ENCODE measurements at regions not wholly inside any gene's neighbourhood (a gene's known extent, or its start where the extent isn't known, plus 50 kb on each side); places are given as distances from the start of the nearest gene placed in this dataset.

DNA sequence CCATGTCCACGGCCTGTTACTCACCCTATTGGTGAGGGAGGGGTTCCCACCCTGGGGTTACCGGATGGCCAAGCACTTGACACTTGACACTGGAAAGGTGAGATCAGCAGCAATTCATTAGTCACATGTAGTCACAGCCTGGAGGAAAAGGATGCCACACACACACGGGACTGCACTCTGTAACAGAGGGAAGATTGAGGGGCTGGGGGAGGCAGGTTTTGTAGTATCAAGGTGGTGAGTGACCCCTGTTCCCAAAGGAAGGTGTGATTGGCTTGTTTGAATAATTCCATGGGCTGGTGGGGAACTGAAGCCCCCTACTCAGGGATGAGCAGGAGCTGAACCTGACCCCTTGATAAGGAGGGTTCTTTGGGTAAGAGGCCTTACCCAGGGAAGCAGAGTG is 96.0 kb upstream of the HELT start:
- TF ChIP-seq, protein P1, sequence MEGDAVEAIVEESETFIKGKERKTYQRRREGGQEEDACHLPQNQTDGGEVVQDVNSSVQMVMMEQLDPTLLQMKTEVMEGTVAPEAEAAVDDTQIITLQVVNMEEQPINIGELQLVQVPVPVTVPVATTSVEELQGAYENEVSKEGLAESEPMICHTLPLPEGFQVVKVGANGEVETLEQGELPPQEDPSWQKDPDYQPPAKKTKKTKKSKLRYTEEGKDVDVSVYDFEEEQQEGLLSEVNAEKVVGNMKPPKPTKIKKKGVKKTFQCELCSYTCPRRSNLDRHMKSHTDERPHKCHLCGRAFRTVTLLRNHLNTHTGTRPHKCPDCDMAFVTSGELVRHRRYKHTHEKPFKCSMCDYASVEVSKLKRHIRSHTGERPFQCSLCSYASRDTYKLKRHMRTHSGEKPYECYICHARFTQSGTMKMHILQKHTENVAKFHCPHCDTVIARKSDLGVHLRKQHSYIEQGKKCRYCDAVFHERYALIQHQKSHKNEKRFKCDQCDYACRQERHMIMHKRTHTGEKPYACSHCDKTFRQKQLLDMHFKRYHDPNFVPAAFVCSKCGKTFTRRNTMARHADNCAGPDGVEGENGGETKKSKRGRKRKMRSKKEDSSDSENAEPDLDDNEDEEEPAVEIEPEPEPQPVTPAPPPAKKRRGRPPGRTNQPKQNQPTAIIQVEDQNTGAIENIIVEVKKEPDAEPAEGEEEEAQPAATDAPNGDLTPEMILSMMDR (IDR thresholded peaks at IDR 0.05; ENCODE audit: control insufficient read depth, extremely low read depth, insufficient read depth), result no peak
- DNase-seq (ENCODE audit: low read depth), result no peak
- H3K4me3 ChIP-seq (ENCODE audit: low read depth, low read length), result no peak overlapping the region

DNA sequence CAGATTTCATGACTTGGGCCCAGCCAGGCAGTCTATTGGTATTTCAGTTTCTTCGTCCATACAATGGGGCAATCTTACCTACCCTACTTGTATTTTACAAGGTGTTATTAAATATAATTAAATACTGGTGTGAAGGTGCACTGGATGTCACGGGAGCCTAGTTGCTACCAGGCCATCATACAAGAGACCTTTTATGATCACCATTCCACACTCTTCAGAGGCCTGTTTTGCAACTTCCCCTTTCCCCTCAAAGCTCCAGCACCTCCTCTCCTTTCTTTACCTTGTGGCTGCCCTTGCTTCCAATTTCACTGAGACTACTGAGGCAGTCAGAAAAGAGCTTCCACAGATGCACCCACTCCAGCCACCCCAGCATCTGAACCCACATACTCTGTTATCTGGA is 93.8 kb upstream of the HELT start:
- DNase-seq (ENCODE audit: low read depth), result no peak
- no peak overlapping the region for H3K4me3 ChIP-seq (ENCODE audit: low read depth, low read length)
- TF ChIP-seq, protein P1 (IDR thresholded peaks at IDR 0.05; ENCODE audit: control insufficient read depth, extremely low read depth, insufficient read depth), result no peak

DNA sequence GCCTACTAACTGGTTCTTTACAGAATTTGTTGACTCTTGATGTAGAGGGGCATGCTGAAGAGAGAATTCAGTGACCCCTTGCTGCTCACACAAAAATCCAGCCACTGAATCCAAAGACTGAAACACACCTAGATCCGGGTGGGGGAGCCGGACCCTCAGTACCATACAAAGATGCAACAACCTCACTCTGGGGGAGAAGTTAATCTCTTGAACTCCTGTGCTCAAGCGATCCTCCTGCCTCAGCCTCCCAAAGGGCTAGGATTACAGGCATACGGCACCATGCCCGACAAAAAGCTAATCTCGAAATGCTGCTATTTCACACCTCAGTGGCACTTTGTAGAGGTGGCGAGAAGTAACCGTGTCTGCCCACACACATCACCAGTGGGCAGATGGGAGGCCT is 88.8 kb upstream of the HELT start:
- H3K4me3 ChIP-seq (ENCODE audit: low read depth, low read length), result no peak overlapping the region
- TF ChIP-seq, protein P1 (IDR thresholded peaks at IDR 0.05; ENCODE audit: control insufficient read depth, extremely low read depth, insufficient read depth), result no peak
- DNase-seq (ENCODE audit: low read depth), result no peak

DNA sequence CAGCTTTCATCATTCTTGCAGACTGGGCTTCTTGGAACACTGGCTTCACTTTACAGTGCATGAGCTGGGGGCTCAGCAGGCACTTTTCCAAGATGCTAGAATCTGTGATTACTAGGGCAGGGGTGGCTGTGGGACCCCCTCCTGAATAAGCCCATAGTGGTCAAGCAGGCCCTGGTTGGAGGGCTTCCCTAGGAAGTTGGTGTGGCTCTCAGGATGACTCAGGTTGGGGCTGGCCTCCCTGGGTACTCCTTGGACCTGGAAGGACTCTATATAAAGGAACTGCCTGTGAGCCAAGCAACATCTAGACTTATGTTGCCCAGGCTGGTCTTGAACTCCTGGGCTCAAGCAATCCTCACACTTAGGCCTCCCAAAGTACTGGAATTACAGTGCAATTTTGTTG is 88.3 kb upstream of the HELT start:
- no peak for DNase-seq (ENCODE audit: low read depth)
- TF ChIP-seq, protein P1 (IDR thresholded peaks at IDR 0.05; ENCODE audit: control insufficient read depth, extremely low read depth, insufficient read depth), result no peak
- no peak overlapping the region for H3K4me3 ChIP-seq (ENCODE audit: low read depth, low read length)

DNA sequence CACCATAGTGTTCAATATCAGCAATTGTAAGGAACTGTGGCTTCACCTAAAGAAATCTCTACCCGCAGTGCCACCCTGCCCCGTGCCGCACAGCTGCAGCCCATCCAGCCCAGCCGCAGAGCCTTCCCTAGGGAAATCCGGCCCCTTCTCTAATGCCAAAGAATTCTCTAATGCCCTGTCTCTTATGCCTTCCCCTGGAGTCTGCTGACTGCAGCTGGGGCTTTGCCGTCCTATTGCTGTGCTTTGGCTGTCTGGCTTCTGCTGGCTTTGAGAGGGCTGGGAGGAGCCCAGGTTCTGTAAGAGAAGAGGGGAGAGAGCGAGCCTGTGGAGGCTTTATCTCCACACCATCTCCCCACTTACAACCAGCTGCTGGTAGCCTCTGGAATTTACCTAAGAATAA is 85.9 kb upstream of the HELT start:
- H3K4me3 ChIP-seq (ENCODE audit: low read depth, low read length), result no peak overlapping the region
- DNase-seq (ENCODE audit: low read depth), result no peak
- TF ChIP-seq, protein P1 (IDR thresholded peaks at IDR 0.05; ENCODE audit: control insufficient read depth, extremely low read depth, insufficient read depth), result no peak

DNA sequence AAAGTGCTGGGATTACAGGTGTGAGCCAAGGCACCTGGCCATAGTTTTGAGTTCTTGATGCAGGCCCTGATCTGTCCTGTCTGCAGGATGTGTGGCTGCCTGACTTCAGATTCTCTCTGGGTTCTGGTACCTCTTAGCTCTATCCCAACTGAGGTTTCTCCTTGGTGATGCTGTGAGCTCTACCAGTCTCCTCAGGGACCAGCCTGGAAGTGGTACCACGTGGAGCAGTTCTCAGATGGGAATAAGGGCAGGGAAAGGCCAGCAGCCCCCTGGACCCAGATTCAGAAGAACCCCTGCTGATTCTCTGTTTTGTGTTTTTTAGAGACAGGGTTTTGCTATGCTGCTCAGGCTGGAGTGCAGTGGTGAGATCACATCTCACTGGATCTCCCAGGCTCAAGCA is 85.0 kb upstream of the HELT start:
- H3K4me3 ChIP-seq (ENCODE audit: low read depth, low read length), result no peak overlapping the region
- no peak for DNase-seq (ENCODE audit: low read depth)
- TF ChIP-seq, protein P1 (IDR thresholded peaks at IDR 0.05; ENCODE audit: control insufficient read depth, extremely low read depth, insufficient read depth), result no peak

DNA sequence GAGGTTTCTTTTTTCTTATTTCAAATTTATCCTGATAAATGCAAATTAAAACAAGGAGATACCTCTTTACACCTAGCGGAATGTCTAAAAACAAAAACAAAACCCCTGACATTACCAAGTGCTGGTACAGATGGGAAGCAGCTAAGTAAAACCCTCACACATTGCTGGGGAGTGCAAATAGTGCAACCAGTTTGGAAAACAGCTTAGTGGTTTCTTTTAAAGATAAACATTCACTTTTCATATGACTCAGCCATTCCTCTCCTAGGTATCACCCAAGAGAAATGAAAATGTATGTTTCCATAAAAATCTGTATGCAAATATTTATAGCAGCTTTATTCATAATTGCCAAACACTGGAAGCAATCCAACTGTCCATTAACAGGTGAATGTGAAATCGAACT is 84.1 kb upstream of the HELT start:
- H3K4me3 ChIP-seq (ENCODE audit: low read depth, low read length), result no peak overlapping the region
- DNase-seq (ENCODE audit: low read depth), result no peak
- TF ChIP-seq, protein P1 (IDR thresholded peaks at IDR 0.05; ENCODE audit: control insufficient read depth, extremely low read depth, insufficient read depth), result no peak

Measured in LNCaP clone FGC (cell line).